Activated T-cell treated with anti-CD3 and anti-CD28 coated beads, Interleukin-2, amount 50 U/mL, for 48 hours (primary cell): ENCODE measurements at regions not wholly inside any gene's neighbourhood (a gene's known extent, or its start where the extent isn't known, plus 50 kb on each side); places are given as distances from the start of the nearest gene placed in this dataset.
"Not testable (repeated sequence)": the region's sequence is repeated elsewhere in the genome, so short reads cannot be mapped to it uniquely, and the experiment has no call there.

Source experiments
- DNase-seq, 2 experiments: peaks; one replicate each; pipeline ENCODE4 v3.0.0-alpha.2; 2020

DNA sequence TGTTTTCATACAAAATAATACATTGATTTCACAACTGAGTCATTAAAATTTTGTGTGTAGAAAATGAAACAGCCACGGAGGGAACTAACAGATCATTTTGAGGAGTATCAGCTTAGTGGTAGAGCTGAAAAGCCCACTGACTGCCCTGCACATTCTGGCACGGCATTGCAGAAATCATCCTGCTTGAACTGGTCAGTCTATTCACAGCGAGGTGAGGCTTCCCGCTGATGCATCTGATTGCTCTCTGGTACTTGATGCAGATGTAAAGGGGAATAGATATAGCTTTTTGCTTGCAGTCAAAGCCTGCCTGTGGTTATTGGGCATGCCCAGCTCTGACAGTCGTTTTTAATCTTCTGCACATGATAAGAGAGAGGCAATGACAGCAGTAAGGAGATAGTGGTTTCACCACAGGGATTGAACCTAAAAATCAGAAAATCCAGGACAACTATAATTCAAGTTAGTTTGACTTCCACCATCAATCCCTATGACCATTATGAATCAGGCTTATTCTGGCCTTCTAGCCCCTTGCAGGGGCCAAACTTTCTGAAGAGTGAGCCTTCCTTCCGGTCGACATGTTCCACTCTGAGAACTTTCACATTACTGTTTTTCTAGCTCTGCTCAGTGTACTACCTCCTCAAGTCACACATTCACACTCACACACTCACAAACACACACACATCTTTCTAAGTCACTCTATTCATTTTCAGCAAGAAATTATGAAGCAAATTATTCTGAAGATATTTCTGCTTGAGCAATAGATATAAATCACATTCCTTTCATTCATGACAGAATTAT, 782.8 kb upstream of the NUDT12 start:
- no peak for DNase-seq

DNA sequence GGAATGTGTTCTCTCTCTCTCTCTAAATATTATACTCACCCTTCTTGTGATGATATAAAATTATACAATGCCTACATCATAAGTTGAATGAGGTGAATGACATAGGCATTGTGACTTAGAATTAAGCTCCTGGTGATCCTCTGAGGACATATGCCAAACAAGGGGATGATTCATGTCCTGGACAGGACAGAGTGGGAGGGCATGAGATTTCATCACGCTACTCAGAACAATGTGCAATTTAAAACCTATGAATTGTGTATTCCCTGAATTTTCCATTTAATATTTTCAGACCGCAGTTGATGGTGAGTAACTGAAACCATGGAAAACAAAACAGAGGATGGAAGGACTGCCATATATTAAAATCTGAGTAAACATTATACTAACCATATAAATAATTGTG, 782.2 kb upstream of the NUDT12 start:
- DNase-seq = no peak

DNA sequence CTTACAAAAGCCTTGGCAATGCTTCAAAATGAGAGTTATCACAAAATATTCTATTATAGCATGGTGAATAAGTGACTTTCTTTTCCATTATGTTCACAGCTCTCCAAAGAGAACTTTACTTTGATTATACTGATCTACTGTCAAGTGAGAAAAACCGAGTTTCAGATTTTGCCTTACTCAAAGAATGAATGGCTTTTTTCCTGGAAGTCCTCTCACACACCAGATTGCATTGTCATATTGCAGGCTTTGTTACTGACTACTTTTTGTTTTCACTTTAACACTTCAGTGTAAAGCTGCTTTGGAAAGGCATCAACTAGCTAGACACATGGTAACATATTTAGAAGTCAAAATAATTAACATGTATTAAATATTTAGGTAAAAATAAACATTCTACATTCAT, 765.2 kb upstream of the NUDT12 start:
- DNase-seq = no peak

DNA sequence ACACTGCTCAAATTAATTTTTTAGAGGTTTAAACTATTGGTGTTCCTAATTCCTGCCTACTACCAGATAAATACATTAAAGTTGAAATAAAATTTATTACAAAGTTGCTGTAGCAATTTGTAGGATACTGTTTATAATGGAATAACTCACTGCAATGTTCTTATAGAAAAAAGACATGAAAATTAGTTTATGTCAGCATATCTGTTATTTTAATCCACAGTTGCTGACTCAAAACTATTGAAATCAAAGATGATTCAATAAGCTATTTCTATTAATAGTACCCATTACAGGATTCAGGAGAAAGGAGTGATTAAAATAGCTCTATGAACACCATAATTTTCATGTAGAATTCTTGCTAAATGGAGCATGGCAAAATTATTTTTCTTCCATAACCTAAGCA, 764.4 kb upstream of the NUDT12 start:
- DNase-seq = no peak

DNA sequence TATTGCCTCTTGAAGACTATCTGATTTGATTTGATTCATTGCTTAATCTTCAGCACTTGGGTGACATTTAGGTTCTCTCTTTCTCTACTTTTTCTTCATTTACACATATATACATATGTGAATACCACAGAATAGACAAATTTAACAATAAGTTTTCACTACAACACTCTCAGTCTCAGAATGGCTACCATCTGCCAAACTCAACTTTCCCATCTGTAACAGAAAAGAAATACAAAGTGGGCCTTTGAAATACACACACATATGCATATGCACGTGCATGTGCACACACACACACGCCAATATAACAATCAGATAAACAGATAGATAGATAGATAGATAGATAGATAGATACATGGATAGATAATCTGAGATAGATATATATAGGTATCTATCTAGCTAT, 762.8 kb upstream of the NUDT12 start:
- DNase-seq = no peak

DNA sequence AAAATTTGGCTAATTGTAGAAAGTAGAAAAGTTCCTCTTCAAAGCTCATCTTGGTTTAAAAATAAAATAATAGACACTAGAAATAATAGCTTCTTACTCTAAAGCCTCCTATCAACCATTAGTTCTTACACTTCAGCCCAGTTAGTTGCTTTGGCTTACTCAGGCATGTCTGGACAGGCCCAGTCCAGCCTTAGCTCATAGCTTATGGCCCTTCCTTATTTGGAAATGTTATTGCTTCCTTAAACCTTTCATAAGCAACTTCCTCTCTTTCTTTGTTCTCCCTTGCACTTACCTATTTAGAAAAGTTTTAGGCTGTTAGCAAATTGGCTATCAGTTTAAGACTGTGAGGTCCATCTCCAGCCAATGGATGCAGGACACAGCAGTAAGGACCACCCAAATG, 754.1 kb upstream of the NUDT12 start:
- DNase-seq = not testable (repeated sequence)

DNA sequence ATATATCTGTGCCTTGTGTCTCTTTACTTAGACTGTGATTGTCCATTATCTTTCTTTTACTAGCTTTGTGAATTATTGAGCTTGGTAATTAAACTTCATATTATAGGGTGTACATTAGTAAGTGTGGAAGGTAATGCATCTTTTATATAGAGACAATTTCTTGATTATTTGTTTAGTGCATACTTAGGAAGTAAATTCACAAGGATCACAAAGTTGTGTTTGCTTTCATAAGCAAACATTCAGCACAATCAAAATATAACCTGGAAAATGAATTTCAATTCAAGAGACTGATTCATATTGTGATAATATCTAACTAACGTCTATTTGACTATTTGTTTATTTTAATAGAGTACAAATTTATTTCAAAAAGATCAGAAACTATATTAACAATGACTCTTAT, 749.9 kb upstream of the NUDT12 start:
- DNase-seq = no peak

DNA sequence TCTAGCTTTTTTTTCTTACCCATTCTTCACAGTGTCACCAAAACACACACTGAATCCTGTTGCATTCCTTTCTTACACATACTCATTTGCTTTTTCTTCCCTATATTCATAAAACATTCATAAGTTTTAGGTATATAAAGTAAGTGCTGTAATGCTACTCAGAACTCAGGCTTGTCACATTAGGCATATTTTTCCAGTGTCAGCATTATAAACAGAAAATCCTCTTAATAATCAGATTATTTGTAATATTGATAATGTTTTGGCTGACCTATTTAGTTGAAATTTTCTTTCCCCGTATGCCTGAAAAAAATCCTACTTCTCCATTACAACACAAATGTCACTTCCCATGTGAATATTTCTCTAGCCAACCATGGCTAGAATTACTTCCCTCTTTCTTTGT, 743.0 kb upstream of the NUDT12 start:
- no peak for DNase-seq

DNA sequence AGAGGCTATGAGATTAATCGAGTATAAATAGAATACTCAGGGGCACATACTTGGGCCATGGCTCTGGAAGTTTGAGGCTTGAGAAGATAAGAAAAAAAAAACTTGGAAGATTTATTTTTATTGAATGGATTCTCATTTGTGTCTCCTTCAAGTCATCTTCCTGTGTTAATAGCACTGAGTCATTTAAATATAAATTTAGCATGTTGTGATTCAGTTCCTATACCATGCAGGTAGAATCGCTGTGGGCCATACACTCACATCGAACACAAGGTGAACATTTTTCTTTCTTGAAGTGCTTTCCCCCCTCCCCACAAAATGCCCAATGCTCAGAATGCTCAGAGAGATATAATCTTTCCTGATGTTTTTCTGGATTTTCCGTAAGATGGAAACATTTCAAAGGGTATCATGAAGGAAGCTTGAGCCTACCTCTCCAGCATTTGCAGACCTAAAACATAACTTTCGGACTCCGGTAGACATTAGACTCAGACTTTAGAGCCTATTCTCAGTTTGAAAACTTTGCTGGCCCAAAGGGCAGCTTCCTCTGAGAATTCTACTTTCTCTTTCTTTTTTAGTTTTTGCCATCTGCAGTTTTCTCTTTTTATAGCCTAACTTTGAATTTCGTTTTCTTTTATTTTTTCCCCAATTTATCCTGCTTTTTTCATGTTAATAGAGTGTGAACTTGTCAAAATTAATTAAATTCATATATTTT, 737.6 kb upstream of the NUDT12 start:
- DNase-seq = no peak

DNA sequence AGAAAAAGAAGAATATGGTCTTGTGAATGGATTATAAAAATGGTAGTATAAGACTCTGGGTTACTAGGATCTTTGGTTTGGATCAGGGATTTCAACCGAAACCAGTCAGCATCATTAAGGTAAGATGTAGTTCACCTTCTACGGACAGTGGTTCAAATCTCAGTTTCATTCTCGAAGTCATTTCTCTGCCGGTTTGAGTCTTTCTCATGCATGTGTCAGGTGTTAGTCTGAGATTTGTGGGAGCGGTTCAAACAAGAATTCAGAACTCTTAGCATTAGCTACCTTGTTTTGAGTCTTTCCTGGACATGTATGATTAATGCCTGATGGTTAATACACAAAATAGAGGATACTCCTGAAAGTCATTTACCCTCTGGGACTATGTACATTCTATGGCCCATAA, 735.9 kb upstream of the NUDT12 start:
- DNase-seq = no peak

DNA sequence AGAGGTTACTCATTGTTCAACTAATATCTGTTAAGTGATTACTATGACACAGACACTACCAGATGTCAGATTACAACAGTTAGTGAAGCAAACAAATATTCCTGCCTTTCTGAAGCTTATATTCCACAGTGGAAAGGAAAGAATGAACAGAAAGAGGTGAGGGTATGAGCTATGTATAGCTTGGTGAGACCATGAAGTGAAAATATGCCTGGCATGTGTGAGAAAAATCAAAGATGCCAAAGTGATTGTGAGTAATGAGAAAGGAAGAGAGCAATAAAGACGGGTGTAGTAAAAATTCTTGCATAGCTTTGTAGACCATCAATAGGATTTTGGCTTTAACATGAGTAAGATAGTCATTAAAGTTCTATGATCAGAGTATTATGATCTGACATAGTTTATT, 734.5 kb upstream of the NUDT12 start:
- no peak for DNase-seq

DNA sequence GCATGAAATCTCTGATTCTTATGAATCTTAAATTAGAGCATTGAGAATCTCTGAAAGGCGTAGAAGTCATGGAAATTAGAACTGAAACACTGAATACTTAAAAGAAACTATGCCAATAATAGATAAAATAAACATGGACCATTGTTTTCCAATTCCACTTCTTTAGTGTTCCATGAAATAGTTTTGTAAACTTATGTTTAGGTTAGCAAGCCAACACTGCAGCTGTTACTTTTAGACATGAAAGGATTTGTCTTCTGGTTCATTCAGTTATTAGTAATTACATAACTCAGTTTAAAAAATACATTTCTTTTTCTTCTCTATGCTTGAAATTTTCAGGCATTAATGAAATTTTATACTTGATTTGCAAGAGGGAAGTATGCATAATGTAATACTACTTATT, 733.4 kb upstream of the NUDT12 start:
- DNase-seq = no peak

DNA sequence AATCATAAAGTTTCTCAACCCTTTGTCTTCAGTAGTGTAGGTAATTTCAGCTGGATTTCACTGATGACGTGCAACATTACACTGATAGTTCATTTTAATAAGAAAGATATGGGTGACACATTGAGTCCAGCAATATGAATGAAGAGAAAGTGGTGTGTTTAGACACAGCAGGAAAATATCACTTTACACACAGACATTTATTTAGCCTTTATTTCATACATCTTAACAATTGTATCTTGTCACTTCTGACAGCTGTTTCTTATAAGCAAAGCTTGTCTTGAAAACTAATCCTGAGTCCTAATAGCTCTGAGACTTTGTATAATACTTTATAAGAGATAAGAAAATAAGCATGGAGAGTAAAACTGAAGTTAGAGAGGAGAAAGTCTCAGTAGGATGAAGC, 720.5 kb upstream of the NUDT12 start:
- DNase-seq = no peak

DNA sequence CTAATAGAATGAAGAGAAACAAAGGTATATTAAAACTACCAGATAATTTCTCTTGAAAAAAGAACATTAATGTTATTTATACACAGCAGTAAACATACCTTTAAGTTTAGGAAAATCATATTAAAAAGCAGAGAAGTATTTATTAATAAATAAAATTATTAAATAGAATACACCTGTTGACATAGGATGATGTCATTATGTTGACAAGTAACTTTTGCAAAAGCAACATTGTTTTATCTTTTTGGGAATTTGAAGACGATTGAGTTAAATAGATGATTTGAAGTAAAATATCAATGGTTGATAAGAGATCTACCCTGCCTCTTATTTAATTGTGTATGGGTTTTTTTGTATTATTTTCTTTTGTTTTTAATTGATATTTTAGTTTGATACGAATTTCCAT, 711.1 kb upstream of the NUDT12 start:
- no peak for DNase-seq

DNA sequence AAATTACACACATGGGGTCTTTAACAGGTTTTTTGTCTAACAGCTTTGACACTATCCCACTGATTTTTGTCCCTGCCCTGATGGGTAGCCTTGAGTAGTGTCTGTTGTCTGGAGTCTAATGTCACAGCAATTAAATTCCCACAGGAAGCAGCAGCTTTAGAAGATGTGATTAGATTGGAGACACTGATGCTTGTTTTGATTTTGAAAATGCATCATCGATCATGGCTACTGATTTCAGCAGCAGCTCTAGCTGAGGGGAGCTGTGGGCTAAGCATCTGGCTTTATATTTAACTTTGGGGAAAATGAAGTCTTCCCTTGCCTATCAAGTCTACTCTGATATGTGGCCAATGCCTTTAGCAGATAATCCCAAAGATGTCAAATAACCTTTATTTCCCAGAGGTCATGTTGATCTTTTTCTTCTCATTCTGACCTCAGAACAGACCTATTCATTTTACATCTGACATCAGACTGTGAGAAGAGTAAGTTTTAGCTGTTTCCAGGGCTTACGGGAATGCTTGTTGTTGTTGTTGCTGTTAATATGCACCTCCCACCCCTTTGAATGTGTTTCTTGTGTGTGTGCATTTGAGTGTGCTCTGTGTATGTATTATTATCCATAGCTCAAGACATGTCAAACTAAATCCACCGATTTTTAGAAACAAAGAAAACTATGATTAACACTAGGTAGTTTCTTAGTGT, 704.9 kb upstream of the NUDT12 start:
- DNase-seq = no peak

DNA sequence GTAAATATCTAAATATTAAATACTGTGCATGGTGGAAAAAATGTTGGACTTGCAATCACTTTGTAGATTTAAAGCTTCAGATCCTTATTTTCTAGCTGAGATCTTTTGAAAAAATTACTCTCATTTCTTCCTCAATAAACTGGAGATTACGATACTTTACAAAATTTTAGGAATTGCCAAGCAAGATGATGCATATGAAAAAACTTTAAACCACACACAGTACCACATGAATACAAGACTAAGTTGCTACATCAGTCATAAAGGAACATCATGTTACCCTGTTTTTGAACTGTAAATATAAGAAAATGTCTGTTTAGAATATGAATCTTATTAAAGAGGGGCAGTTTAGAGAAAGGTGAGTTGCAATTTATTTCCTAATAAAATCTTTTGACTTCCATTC, 703.6 kb upstream of the NUDT12 start:
- no peak for DNase-seq

DNA sequence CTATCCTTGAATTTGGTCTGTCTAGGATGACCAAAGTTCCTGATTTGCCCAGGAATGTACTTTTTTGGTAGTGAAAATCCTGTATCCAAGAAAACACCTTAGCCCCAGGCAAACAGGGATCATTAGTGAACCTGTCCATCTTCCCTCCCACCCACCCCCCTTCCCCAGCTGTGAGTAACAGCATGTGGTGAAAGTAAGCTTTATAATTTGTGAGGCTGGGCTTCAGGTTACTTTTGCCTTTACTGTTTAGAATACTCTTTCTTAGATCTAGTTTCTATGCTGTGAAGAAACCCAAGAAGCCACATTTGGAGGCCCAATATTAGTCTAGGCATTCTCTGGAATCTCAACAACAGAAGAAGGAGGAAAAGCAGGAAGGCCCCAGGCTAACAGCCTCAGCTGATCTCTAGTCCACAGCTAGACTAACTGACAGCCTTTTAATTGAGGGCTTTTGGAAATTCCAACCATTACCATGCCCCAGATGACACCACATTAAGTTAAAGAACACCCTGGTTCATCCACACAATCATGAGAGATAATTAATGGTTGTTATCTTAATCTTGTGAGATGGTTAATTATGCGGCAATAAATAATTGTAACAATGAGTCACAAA, 703.0 kb upstream of the NUDT12 start:
- no peak for DNase-seq

DNA sequence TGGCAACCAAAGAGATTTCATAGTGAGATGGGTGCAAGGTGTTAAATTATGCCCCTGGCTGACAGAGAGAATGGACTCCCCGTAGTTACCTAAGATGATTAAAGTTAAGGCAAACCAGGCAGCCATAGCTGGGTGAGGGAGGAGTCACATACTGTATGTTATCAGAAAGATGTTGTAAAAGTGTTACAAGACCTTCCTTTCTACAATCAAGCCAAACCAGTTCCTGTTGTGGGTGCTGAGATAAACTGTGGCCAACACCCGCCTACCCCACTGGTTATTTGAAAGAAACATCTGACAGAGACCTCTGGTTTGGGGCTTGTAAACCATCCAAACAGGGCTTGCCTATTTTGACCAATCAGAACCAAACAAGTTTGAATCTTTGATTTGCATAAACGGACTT, 684.7 kb upstream of the NUDT12 start:
- no peak for DNase-seq

DNA sequence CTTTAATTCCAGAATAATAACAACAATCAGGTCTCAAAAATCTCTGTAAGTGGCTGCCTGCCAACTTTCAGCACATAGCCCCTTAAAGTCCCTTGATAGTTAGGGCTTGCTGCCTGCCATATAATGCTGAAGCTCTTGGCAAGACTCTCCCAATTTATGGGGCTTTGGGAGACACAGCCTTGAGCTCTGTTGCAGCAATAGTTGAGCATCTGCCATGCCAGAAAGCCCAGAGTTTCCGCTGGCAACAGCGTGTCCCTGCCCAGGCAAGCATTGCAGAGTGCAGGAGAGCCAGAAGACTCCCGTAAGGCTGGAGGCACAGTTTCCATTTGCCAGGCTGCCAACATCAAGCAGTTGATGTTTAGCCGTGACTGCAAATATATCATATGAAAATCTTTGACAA, 678.5 kb upstream of the NUDT12 start:
- DNase-seq = no peak

DNA sequence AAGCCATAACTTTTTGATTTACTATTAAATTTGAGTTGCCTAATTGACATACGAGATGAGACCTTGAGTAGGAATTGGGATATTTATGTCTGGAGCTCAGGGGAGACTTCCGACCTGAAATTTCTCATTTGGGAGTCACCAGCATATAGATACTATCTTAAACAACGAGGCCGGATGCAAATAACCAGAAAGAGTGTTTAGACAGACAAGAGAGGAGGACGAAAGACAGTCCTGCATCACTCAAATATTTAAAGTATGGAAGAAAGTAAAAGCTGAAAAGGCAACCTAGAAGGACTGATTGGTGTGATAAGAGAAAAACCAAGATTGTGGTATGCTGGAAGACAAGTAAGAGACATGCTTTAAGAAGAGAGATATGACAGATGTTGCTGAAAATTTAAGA, 675.0 kb upstream of the NUDT12 start:
- no peak for DNase-seq

DNA sequence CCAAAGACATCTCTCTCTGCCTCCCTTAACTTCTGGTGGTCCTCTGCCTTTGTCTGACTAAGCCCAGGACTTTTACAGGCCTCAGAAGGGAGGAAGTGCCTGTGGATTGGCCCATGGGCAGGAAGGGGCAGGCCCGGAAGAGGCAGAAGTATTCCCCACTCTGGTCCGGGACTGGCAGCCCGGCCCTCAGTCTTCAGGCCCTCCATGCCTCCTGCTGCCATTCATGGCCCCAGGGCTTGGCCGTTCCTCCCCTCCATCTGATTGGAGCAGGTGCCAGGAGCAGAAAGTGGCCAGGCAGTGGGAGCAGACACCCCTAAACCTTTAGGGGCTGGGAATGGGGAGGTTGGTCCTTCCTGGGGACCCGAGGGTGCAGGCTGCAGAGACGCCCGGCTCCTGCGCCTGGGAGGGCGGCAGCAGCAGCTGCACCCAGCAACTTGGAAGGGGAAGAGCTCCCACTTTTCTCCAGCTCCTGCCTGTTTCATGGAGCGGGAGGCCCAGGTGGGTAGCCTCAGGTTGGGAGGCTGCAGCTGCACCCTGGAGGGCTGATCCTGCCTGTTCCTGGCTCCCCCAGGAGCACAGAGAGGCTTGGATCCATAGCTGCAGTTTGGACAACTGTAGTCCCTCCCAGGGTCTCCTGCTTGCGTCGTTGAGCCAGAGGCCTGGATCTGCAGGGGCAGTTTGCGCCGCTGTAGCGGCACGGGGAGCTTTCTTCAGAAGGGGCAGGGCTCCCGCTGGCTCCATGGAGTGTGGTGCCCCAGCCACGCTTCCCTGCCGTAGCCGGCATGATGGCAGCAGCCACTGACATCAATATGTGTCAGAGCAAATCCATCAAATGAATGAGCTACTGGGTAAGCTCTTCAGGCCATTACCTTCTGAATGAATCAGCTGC, 661.5 kb upstream of the NUDT12 start:
- no peak for DNase-seq

DNA sequence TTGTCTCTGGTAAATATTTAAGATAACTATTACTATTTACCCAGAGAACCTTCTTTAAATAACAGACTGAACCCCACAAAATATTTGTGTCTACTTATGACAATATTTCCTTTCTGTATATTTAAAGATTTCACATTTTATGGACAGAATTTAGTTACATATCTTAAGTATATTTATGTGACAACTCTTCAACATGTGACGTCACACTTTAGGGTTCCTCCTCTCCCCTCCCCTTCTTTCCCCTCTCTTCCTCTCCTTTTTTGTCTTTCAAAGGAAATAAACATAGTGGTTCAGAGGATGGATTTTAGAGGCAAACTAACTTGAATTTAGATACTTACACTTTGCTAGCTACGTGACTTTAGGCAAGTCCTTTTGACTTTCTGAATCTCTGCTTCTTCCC, 655.6 kb upstream of the NUDT12 start:
- no peak for DNase-seq

DNA sequence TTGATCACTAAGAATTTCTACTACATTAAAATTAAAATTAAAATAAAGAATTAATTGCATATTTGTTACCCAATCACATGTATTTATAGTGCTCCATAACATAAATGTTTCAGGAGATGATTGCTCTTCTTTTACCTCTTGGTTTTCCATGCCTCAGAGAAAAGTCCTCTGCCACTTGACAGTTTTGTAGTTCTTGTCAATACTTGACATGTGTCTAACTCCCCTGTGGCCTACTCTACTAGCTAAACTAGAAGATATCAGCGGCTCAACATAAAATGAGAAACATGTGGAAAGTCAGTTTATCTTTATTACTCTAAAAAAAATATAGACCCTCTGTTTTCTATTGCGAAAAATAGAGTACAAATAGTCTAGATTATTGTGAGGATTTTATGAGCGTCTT, 650.6 kb upstream of the NUDT12 start:
- DNase-seq = no peak
